ENCODE measurements at regions not wholly inside any gene's neighbourhood (a gene's known extent, or its start where the extent isn't known, plus 50 kb on each side); places are given as distances from the start of the nearest gene placed in this dataset.

DNA sequence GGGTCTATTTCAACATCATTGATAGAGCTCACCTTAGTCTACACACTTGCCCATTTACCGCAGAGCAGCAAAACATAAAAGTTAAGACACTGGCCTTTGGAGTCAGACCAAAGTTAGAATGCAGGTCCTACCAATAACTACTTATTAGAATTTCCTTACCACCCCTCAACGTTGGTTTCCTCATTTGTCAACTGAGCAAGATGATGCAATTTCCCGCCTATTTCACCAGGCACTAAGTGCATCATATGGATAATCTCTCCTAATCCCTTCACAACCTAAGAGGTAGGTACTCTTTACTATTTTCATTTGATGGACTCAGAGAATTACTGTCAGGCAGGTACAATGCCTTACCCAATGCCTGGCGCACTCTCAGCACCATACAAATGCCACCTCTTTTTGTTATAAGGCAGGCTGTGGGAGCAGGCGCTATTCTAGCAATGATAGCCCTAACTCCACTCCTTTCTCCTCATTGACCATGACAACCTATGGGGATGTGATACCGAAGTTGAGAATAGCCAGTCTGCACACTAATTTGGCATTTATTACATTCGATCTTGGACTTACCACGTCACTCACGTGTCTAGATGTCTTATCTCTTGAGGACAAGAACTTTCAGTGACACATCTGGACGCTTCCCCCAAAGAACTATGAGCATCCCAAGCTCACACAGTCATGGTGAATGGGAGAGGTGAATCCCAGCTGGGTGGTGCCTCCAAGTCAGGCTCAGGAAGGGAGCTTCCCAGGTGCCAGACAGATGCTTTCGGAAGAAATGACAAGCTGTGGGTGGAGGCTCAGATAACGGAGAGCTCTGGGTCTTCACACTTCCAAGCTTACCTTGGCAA lies 128.1 kb upstream of the STMND1 start:
- Mint-ChIP-seq H3K27me3 (peaks cover 41% of the 10 kb centered on the region), H3K9me3 (no peaks in the 10 kb centered on the region), H3K36me3 (ENCODE audit: low read depth) (no peaks in the 10 kb centered on the region), H3K4me1 (ENCODE audit: low read depth) (no peaks in the 10 kb centered on the region), H3K27ac (no peak overlapping the region), H3K4me3 (no peak overlapping the region)

DNA sequence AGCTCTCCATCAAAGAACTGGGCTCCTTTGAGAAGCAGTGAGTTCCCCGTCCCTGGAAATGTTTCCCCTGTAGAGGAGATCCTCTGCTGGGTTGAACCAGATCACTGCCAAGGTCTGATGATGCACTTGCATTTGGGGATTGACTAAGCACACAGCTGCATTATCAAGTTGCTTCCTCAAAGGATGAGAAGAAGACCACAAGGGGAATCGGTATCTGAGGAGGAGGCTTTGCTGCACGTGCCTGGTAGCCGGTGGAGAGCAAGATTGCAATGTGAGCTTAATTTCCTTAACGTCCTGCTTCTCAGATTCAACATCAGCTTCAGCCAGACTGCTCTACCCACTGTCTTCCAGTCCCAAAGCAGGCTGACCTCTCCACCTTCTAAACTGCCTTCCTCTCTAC lies 128.8 kb upstream of the STMND1 start:
- peaks cover 39% of the 10 kb centered on the region for H3K27me3 Mint-ChIP-seq
- H3K4me1 Mint-ChIP-seq (ENCODE audit: low read depth): no peaks in the 10 kb centered on the region
- no peak overlapping the region for H3K27ac Mint-ChIP-seq

DNA sequence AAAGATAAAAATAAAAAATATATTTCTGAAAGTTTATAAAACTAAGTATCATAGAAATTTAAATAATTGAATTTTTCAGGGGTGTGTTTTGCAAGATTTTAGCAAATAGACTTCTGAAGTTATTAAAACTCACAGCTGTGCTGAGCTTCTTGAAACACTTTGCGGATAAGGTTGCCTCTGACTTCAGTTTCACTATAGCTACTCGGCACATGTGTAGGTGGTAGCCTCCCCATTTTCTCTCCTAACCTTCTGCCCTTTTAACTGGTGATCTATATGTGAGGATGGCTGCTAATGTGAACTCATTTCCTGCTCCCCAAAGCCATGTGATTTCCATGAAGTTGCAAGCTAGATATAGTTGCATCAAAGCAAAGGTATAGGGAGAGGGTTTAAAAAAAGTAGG lies 129.3 kb upstream of the STMND1 start:
- Mint-ChIP-seq H3K27me3 (peaks cover 36% of the 10 kb centered on the region), H3K9me3 (no peaks in the 10 kb centered on the region), H3K27ac (no peak overlapping the region), H3K36me3 (ENCODE audit: low read depth) (no peaks in the 10 kb centered on the region), H3K4me1 (ENCODE audit: low read depth) (no peaks in the 10 kb centered on the region), H3K4me3 (no peak overlapping the region)

More for the DNA sequence above, 128.8 kb upstream of the STMND1 start:
- no peaks in the 10 kb centered on the region for H3K36me3 Mint-ChIP-seq (ENCODE audit: low read depth)
- H3K9me3 Mint-ChIP-seq: no peaks in the 10 kb centered on the region
- no peak overlapping the region for H3K4me3 Mint-ChIP-seq

DNA sequence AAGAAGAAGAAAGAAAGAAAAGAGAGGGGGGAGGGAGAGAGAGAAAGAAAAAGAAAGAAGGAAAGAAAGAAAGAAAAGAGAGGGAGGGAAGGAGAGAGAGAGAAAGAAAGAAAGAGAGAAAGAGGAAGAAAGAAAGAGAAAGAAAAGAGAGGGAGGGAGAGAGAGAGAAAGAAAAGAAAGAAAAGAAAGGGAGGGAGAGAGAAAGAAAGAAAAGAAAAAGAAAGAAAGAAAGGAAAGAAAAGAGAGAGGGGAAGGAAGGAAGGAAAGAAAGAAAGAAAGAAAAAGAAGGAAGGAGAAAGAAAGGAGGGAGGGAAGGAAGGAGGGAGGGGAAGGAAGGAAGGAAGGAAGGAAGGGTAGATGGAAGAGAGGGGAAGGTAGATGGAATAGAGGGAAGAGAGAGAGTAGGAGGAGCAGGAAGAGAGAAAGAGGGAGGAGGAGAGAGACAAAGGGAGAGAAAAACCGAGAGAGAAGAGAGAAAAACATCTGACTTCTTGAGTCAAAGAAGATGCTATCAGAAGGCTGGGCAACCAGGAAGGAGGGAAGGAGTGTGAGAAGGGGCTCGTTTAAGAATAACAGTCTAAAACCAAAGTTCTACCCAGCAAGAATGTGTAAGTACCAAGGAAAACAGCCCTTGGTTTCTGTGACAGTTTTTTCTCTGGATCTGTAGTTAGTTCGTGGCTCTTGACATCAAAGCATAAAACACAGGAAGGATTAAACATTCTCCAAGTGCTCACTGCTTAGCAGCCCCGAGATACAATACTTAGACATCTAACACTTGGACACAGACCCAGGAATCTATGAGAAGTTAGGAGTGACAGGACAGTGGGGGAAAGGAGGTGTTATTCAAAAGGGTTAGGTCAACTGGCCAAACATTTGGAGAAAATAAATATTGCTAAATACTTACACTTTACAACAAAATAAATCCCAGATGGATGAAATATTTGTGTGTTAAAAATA lies 131.9 kb upstream of the STMND1 start:
- Mint-ChIP-seq H3K36me3 (ENCODE audit: low read depth) (no peaks in the 10 kb centered on the region), H3K4me1 (ENCODE audit: low read depth) (peaks cover 3% of the 10 kb centered on the region), H3K27ac (no peak overlapping the region), H3K9me3 (no peaks in the 10 kb centered on the region), H3K4me3 (no peak overlapping the region), H3K27me3 (peaks cover 32% of the 10 kb centered on the region)

DNA sequence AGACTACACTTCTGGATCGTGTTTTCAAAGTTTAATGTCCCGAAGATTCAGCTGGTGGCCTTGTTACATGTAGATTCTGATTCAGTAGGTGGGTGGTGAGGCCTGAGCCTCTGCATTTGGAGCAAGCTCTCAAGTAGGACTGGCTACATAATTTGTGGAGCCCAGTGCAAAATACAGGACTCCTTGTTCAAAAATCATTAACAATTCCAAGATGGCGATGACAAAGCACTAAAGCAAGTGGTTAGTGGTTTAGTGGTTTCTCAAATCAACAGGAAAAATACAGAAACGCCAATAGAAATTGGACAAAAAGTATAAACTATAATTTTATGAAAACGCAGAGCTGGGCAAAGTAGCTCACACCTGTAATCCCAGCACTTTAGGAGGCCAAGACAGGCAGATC lies 133.7 kb upstream of the STMND1 start:
- H3K4me3 Mint-ChIP-seq: no peak overlapping the region
- no peaks in the 10 kb centered on the region for H3K9me3 Mint-ChIP-seq
- no peak overlapping the region for H3K27ac Mint-ChIP-seq
- peaks cover 8% of the 10 kb centered on the region for H3K4me1 Mint-ChIP-seq (ENCODE audit: low read depth)
- no peaks in the 10 kb centered on the region for H3K36me3 Mint-ChIP-seq (ENCODE audit: low read depth)
- H3K27me3 Mint-ChIP-seq: peaks cover 32% of the 10 kb centered on the region

DNA sequence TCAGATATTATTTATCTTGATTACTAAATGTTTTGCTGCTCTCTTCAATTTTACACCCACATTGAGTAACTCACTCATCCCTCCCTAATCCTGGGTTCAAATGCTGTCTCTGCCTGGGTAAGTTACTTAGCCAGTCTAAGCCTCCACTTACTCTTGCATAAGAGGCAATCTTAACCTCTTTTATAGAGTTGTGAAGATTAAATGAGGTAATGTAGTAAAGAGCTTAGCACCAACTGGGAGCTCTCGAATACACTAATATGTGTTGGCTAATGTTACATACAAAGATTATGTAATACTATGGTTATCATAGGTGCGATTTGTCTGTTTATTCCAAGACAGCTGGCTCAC lies 134.4 kb upstream of the STMND1 start:
- Mint-ChIP-seq H3K9me3 (no peaks in the 10 kb centered on the region), H3K36me3 (ENCODE audit: low read depth) (no peaks in the 10 kb centered on the region), H3K27me3 (peaks cover 36% of the 10 kb centered on the region), H3K27ac (no peak overlapping the region), H3K4me1 (ENCODE audit: low read depth) (peaks cover 12% of the 10 kb centered on the region), H3K4me3 (no peak overlapping the region)

DNA sequence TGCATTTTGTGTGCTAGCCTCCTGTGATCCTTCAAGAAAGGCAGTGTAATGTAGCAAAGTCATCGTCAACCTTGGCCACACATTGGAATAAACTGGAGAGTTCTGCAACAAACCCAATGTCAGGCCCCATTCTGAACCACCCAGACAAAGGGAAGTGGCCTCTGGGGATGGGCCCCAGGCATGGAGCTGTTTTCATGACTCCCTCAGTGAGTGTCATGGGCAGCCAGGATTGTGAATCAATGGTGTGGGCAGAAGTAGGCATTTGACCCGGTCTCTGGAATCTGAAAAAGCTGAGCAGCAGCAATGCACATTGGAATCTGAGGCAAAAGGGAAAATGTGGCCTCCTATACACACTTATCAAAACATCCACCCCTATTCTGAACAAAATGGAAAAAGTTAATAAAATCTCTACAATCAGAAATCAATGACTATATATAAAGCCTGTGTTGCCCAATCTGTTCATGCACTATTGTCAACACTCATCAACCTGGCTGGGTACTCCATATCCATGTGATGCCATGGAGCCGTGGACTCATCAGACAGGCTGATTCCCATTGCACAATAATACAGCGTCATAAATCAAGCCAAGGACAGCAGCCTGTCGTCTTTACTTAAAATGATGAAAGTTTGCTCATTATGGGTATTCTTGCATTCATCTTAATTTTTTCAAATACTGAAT lies 134.9 kb upstream of the STMND1 start:
- Mint-ChIP-seq H3K4me1 (ENCODE audit: low read depth) (peaks cover 17% of the 10 kb centered on the region), H3K27ac (no peak overlapping the region), H3K9me3 (no peaks in the 10 kb centered on the region), H3K36me3 (ENCODE audit: low read depth) (no peaks in the 10 kb centered on the region), H3K27me3 (peaks cover 39% of the 10 kb centered on the region), H3K4me3 (no peak overlapping the region)

DNA sequence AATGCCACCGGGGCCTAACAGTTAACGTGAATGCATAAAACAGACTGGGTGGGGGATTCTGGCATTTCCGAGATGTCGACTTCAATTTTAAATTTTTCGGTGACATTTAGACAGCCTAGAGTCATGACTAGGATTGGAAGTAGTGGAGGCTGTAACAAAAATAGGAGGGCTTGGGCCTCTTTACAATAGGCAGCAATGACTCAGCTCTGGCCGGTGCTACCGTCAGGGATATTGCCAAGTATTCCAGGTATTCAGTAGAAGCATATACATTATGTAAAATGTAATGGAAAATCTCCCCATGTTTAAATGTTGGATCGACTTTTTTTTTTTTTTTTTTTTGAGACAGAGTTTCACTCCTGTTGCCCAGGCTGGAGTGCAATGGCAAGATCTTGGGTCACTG lies 136.2 kb upstream of the STMND1 start:
- Mint-ChIP-seq H3K9me3 (no peaks in the 10 kb centered on the region), H3K27ac (no peak overlapping the region), H3K4me1 (ENCODE audit: low read depth) (peaks cover 18% of the 10 kb centered on the region), H3K27me3 (peaks cover 38% of the 10 kb centered on the region), H3K4me3 (no peak overlapping the region), H3K36me3 (ENCODE audit: low read depth) (no peaks in the 10 kb centered on the region)

DNA sequence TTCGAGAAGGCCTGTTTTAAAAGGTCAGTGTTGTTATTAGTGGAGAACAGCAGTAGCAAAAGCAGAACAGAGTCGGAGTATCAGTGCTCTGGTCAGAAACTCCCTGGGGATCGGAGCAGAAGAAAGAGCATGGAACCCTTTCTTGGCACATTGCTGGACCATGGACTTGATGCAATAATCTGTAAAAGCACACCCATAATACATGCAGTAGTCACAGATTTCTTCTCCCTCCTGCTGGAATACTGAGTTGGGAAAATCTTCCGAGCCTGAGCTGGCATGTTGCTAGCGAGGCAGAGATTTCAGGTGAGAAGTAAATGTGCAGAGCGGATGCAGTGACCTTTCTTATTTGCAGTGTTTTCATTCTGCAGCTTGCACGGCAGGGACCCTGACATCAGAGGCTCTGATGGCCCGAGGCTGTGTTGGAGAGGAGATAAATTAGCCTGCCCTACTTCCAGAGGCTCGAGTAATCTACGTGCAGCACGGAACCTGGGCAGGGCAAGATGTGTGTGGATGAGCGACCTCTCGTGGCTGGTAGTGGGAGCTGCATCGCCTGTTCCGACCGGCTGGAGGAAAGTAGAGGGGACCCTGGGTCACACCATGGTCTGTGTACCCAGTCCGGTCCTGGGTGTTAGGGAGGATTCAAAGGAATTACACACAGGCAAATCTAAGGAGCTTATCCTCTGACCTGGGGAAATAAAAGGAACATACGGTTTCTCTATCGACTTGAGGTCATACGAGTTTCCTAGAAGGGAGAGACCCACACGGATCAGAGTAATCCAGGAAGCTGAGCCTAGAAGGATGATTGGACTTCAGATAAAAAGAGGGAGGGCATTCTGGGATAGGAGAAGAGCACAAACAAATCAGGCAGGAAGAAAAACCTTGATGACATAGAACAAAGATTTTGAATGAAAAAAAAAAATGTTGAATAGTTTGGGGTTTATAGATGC lies 137.0 kb upstream of the STMND1 start:
- no peaks in the 10 kb centered on the region for H3K9me3 Mint-ChIP-seq
- H3K36me3 Mint-ChIP-seq (ENCODE audit: low read depth): no peaks in the 10 kb centered on the region
- H3K27me3 Mint-ChIP-seq: peaks cover 31% of the 10 kb centered on the region
- peaks cover 18% of the 10 kb centered on the region for H3K4me1 Mint-ChIP-seq (ENCODE audit: low read depth)
- H3K27ac Mint-ChIP-seq: no peak overlapping the region
- no peak overlapping the region for H3K4me3 Mint-ChIP-seq

DNA sequence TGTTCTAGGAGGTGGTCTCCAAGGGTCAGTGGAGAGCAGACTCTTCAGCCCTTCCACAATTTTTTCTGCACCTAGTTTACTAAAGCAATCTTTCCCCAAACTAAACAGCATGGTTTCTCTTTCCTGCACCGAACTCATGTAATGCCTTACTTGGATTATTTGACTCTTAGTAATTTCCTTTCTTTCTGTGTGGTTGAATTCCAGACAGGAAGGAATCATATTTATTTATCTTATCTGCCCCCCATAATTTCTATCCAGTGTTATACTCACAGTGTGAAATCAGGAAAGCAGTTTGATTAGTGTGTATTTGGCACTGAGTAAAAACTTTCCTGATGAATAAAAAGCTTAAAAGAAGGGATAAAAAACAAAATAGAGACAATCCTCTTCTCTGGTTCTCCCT lies 140.3 kb upstream of the STMND1 start:
- peaks cover 29% of the 10 kb centered on the region for H3K4me1 Mint-ChIP-seq (ENCODE audit: low read depth)
- H3K36me3 Mint-ChIP-seq (ENCODE audit: low read depth): no peaks in the 10 kb centered on the region
- no peak overlapping the region for H3K27ac Mint-ChIP-seq
- H3K4me3 Mint-ChIP-seq: no peak overlapping the region
- peaks cover 23% of the 10 kb centered on the region for H3K27me3 Mint-ChIP-seq
- no peaks in the 10 kb centered on the region for H3K9me3 Mint-ChIP-seq

DNA sequence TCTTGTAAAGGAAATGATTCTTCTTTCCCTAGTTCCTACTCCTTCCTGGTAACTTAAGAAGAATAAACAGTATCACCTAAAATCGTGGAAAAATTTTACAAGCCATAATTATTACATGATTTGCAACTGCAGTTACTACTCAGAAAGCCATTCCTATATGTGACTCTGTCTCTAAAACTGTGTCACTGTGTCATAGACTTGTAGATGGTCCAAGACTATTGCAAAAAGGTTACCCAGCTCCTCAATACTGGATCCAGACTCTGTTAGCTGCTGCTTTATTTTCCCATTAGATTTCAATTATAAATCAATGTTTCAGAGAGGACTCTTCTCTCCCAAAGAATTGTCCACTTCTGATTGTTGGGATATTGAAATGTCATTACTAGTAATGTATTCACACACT lies 142.1 kb upstream of the STMND1 start:
- Mint-ChIP-seq H3K9me3 (no peaks in the 10 kb centered on the region), H3K36me3 (ENCODE audit: low read depth) (no peaks in the 10 kb centered on the region), H3K4me3 (no peak overlapping the region), H3K27me3 (peaks cover 24% of the 10 kb centered on the region), H3K27ac (no peak overlapping the region), H3K4me1 (ENCODE audit: low read depth) (peaks cover 40% of the 10 kb centered on the region)

DNA sequence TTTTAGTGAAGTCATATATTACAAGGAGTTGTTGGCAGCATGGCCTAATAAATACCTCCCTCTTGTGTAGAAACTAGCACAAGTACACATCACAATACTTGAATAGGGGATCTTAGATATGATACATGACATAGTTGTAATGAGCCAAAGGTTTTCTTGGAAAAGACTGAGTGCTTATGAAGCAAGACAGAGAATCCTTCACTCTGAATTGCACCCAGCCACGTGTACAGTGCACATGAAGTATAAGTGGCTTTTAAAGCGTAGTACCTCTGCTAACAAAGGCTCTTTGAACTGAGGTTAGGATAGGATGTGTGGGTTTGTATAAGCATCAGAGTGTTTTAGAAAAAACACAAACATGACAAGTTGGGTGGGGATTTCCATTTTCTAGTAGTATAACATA lies 145.5 kb upstream of the STMND1 start:
- H3K4me1 Mint-ChIP-seq (ENCODE audit: low read depth): peaks cover 40% of the 10 kb centered on the region
- peak overlapping the region; percentile 51 for H3K4me3 Mint-ChIP-seq
- H3K36me3 Mint-ChIP-seq (ENCODE audit: low read depth): no peaks in the 10 kb centered on the region
- peaks cover 5% of the 10 kb centered on the region for H3K9me3 Mint-ChIP-seq
- peak overlapping the region; percentile 85 for H3K27ac Mint-ChIP-seq
- peaks cover 29% of the 10 kb centered on the region for H3K27me3 Mint-ChIP-seq

DNA sequence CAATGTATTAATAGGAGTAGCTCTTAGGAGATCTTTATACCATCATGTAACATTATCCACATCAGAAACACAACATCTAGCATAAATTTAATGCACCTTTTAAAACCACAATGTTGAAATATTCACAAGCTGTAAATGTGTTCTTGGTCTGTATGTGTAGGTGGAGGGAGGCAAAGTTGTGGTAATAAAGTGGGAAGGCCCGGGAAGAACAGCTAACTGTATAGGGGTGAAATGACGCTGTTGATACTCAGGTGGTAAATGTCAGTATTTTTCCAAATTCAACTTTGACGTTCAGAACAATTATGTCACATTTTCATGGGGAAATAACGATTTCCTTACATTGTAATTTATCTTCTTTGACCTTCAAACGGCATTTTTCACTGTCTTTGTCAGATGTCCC lies 146.0 kb upstream of the STMND1 start:
- Mint-ChIP-seq H3K4me1 (ENCODE audit: low read depth) (peaks cover 44% of the 10 kb centered on the region), H3K27ac (peak overlapping the region; percentile 85), H3K36me3 (ENCODE audit: low read depth) (no peaks in the 10 kb centered on the region), H3K4me3 (peak overlapping the region; percentile 51), H3K9me3 (peaks cover 5% of the 10 kb centered on the region), H3K27me3 (peaks cover 26% of the 10 kb centered on the region)

DNA sequence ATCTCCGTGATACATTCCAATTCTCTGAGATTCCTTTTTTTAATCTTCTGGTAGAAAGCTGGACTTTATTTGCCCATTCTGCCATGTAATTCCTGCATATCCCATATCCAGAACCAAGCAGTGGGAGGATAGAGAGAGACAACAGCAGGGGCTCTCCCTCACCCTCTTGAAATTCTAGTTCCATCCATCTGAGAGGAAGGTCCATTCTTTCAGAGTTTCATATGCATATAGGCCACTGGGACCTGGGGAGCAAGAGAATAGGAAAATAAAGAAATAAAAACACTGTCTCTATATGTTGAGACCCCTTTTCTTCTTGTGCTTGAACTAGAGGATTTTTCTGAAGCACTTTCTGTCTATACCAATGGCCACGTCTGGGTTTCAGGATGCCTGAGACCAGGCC lies 147.9 kb upstream of the STMND1 start:
- no peak overlapping the region for H3K4me3 Mint-ChIP-seq

More for the DNA sequence above, 147.9 kb upstream of the STMND1 start:
- H3K9me3 Mint-ChIP-seq: peaks cover 5% of the 10 kb centered on the region
- peak overlapping the region; percentile 28 for H3K27ac Mint-ChIP-seq
- H3K36me3 Mint-ChIP-seq (ENCODE audit: low read depth): no peaks in the 10 kb centered on the region
- peaks cover 34% of the 10 kb centered on the region for H3K27me3 Mint-ChIP-seq
- H3K4me1 Mint-ChIP-seq (ENCODE audit: low read depth): peaks cover 51% of the 10 kb centered on the region

Measured in stimulated activated naive CD8-positive, alpha-beta T cell treated with anti-CD3 and anti-CD28 coated beads, Interleukin-15, Interleukin-2, amounts not matched to agents 100 ng/mL and 50 ng/mL, for 24 hours (primary cell).